ENCODE measurements at regions not wholly inside any gene's neighbourhood (a gene's known extent, or its start where the extent isn't known, plus 50 kb on each side); places are given as distances from the start of the nearest gene placed in this dataset.

DNA sequence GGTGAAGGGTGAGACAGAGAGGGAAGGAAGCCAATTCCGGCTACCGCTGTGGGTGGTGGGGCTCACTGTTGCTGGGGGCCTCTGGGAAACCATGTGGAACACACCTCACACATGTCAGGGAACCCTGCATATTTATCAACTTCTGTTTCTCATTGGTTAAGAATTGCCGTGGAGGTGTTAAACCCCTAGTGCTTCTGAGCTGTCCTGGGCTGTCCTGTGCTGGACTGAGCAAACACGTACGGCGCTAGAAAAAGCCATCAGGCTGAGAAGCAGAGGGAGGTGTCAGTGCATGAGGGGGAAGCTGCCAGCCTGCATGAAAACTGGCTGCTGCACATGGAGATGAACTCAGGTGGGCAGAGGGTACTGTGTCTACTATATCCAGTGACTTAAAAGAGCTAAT lies 103.9 kb upstream of the JAG1 start:
- Histone ChIP-seq H2AFZ (ENCODE audit: low read depth, low read length, poor library complexity, severe bottlenecking) (no peak overlapping the region), H3K9me3 (ENCODE audit: control insufficient read depth in 1 of 2, insufficient read depth in 1 of 2, low read depth in 1 of 2, low read length in 2 of 2) (no peaks in the 10 kb centered on the region), H3K4me1 (ENCODE audit: control insufficient read depth in 1 of 2, insufficient read depth in 2 of 2, low read length in 2 of 2) (no peaks in the 10 kb centered on the region), H3K36me3 (ENCODE audit: control insufficient read depth in 1 of 2, insufficient read depth in 2 of 2, low read length in 2 of 2) (no peaks in the 10 kb centered on the region), H4K20me1 (ENCODE audit: insufficient read depth) (no peaks in the 10 kb centered on the region), H3K9me2 (ENCODE audit: insufficient read depth) (no peaks in the 10 kb centered on the region), H3K4me2 (ENCODE audit: low read length) (no peak overlapping the region), H3K27me3 (ENCODE audit: insufficient read depth, low read length) (no peaks in the 10 kb centered on the region), H3K4me3 (replicated peaks in 1 of 2; ENCODE audit: low read depth in 1 of 2, low read length in 2 of 2) (no peak overlapping the region), H3K27ac (ENCODE audit: low read depth, low read length) (no peak overlapping the region), H3K79me2 (ENCODE audit: insufficient read depth, low read length) (no peaks in the 10 kb centered on the region), H3K9ac (ENCODE audit: low read length) (no peak overlapping the region)
- POLR2A ChIA-PET = no interaction called here
- TF ChIP-seq SP1 (IDR thresholded peaks at IDR 0.05; ENCODE audit: low read depth) = no peak
- no peak for TF ChIP-seq SRF (IDR thresholded peaks at IDR 0.05; ENCODE audit: low read depth)
- TF ChIP-seq ELF1 (IDR thresholded peaks at IDR 0.05; ENCODE audit: borderline replicate concordance, low read depth) = no peak
- TF ChIP-seq POLR2AphosphoS5 (IDR thresholded peaks at IDR 0.05; ENCODE audit: low read depth, low read length) = no peak
- TF ChIP-seq, protein P1, sequence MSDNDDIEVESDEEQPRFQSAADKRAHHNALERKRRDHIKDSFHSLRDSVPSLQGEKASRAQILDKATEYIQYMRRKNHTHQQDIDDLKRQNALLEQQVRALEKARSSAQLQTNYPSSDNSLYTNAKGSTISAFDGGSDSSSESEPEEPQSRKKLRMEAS (IDR thresholded peaks at IDR 0.05) = no peak
- TF ChIP-seq TCF7L2 (IDR thresholded peaks at IDR 0.05; ENCODE audit: borderline replicate concordance, extremely low read depth, insufficient read depth, insufficient read length) = no peak
- TF ChIP-seq POLR2A (IDR thresholded peaks at IDR 0.05; ENCODE audit: borderline replicate concordance, extremely low read depth, insufficient read depth, insufficient read length) = no peak
- CTCF ChIA-PET = no interaction called here
- DNase-seq (ENCODE audit: low read depth, low spot score) (no peak), ATAC-seq (no peak)
- BruUV-seq (replicated peaks) = no TSS peak
- RAD21 ChIA-PET (ENCODE audit: low non-redundant PET in 1 of 2, low total read pairs in 2 of 2, uncharacterized antibody in 2 of 2, unreplicated experiment in 2 of 2) = no interaction called here
- intact Hi-C loops (cut with micrococcal nuclease) = no loop called here

DNA sequence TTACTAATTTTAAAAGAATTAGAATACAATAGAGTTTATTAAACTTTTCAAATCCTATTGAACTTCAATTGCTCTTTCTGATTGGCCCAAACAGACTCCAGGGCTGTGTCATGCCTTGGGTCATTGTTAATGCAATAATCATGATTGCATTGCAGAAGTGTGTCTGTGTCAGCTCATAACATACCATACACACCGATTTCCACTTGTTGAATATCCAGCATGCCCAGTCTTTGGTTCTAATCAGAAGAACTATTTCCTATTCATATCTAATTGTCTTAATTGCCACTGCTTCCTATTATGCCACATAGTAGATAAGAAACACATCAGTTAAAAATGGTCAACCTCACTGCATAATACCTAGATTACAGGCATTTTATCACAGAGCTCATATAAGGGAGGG lies 106.1 kb upstream of the JAG1 start:
- H3K4me3 ChIP-seq (replicated peaks in 1 of 2; ENCODE audit: low read depth in 1 of 2, low read length in 2 of 2) = no peak overlapping the region
- H4K20me1 ChIP-seq (ENCODE audit: insufficient read depth) = no peaks in the 10 kb centered on the region
- TF ChIP-seq EZH2 (IDR thresholded peaks at IDR 0.05) (no peak), TCF7L2 (IDR thresholded peaks at IDR 0.05; ENCODE audit: borderline replicate concordance, extremely low read depth, insufficient read depth, insufficient read length) (no peak), POLR2AphosphoS5 (IDR thresholded peaks at IDR 0.05; ENCODE audit: low read depth, low read length) (no peak), SIN3A (IDR thresholded peaks at IDR 0.05; ENCODE audit: low read depth) (no peak), ZFX (IDR thresholded peaks at IDR 0.05) (no peak), EZH2phosphoT487 (IDR thresholded peaks at IDR 0.05; ENCODE audit: borderline replicate concordance) (no peak), SP1 (IDR thresholded peaks at IDR 0.05; ENCODE audit: low read depth) (no peak), CEBPB (IDR thresholded peaks at IDR 0.05; ENCODE audit: low read depth) (no peak)
- TF ChIP-seq, protein P1 (IDR thresholded peaks at IDR 0.05) = no peak
- TF ChIP-seq, protein P2, sequence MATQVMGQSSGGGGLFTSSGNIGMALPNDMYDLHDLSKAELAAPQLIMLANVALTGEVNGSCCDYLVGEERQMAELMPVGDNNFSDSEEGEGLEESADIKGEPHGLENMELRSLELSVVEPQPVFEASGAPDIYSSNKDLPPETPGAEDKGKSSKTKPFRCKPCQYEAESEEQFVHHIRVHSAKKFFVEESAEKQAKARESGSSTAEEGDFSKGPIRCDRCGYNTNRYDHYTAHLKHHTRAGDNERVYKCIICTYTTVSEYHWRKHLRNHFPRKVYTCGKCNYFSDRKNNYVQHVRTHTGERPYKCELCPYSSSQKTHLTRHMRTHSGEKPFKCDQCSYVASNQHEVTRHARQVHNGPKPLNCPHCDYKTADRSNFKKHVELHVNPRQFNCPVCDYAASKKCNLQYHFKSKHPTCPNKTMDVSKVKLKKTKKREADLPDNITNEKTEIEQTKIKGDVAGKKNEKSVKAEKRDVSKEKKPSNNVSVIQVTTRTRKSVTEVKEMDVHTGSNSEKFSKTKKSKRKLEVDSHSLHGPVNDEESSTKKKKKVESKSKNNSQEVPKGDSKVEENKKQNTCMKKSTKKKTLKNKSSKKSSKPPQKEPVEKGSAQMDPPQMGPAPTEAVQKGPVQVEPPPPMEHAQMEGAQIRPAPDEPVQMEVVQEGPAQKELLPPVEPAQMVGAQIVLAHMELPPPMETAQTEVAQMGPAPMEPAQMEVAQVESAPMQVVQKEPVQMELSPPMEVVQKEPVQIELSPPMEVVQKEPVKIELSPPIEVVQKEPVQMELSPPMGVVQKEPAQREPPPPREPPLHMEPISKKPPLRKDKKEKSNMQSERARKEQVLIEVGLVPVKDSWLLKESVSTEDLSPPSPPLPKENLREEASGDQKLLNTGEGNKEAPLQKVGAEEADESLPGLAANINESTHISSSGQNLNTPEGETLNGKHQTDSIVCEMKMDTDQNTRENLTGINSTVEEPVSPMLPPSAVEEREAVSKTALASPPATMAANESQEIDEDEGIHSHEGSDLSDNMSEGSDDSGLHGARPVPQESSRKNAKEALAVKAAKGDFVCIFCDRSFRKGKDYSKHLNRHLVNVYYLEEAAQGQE (IDR thresholded peaks at IDR 0.05; ENCODE audit: low read depth) = no peak
- DNase-seq (ENCODE audit: low read depth, low spot score) = no peak
- ChIA-PET RAD21 (ENCODE audit: low non-redundant PET in 1 of 2, low total read pairs in 2 of 2, uncharacterized antibody in 2 of 2, unreplicated experiment in 2 of 2) (no interaction called here), POLR2A (no interaction called here), CTCF (no interaction called here)
- H3K9ac ChIP-seq (ENCODE audit: low read length) = no peak overlapping the region
- no peaks in the 10 kb centered on the region for H3K27me3 ChIP-seq (ENCODE audit: insufficient read depth, low read length)
- H2AFZ ChIP-seq (ENCODE audit: low read depth, low read length, poor library complexity, severe bottlenecking) = no peak overlapping the region
- H3K27ac ChIP-seq (ENCODE audit: low read depth, low read length) = no peak overlapping the region
- no peaks in the 10 kb centered on the region for H3K9me2 ChIP-seq (ENCODE audit: insufficient read depth)
- H3K4me1 ChIP-seq (ENCODE audit: control insufficient read depth in 1 of 2, insufficient read depth in 2 of 2, low read length in 2 of 2) = peaks cover 0 to 3% of the 10 kb centered on the region in 2 experiments; a peak in 1 of 4 replicates
- no peaks in the 10 kb centered on the region for H3K9me3 ChIP-seq (ENCODE audit: control insufficient read depth in 1 of 2, insufficient read depth in 1 of 2, low read depth in 1 of 2, low read length in 2 of 2)
- no peaks in the 10 kb centered on the region for H3K79me2 ChIP-seq (ENCODE audit: insufficient read depth, low read length)
- H3K36me3 ChIP-seq (ENCODE audit: control insufficient read depth in 1 of 2, insufficient read depth in 2 of 2, low read length in 2 of 2) = no peaks in the 10 kb centered on the region
- intact Hi-C loops (cut with micrococcal nuclease) = no loop called here
- no peak overlapping the region for H3K4me2 ChIP-seq (ENCODE audit: low read length)
- ATAC-seq = no peak
- BruUV-seq (replicated peaks) = no TSS peak
